ENCODE measurements at regions not wholly inside any gene's neighbourhood (a gene's known extent, or its start where the extent isn't known, plus 50 kb on each side); places are given as distances from the start of the nearest gene placed in this dataset.

GRCh38 chr21:16911166-16911607, 601.7 kb upstream of the CXADR start:
- TF ChIP-seq CTCF (IDR thresholded peaks at IDR 0.05) (no peak), POLR2A (IDR thresholded peaks at IDR 0.05) (no peak)
- intact Hi-C loops (cut with DNase I; ENCODE audit: low total_unique reads) = no loop called here
- WGBS, 2 donors = 40 to 58% methylated on average over 1 of the region's 1 CpG
- H3K4me3 ChIP-seq (ENCODE audit: low read depth, poor library complexity, severe bottlenecking) = no peak overlapping the region
- DNase-seq (ENCODE audit: low spot score in 2 of 2) = no peak

- TF ChIP-seq POLR2A (IDR thresholded peaks at IDR 0.05) (no peak), CTCF (IDR thresholded peaks at IDR 0.05) (no peak)
- H3K4me3 ChIP-seq (ENCODE audit: low read depth, poor library complexity, severe bottlenecking) = no peak overlapping the region
- WGBS, 2 donors = 17 to 29% methylated on average over 2 of the region's 2 CpGs
- DNase-seq (ENCODE audit: low spot score in 2 of 2) = no peak
- intact Hi-C loops (cut with DNase I; ENCODE audit: low total_unique reads) = no loop called here
These were observed 600.8 kb upstream of the CXADR start for GRCh38 chr21:16912075-16912474.

- no peak overlapping the region for H3K4me3 ChIP-seq (ENCODE audit: low read depth, poor library complexity, severe bottlenecking)
- no peak for DNase-seq (ENCODE audit: low spot score in 2 of 2)
- TF ChIP-seq CTCF (IDR thresholded peaks at IDR 0.05) = no peak
- no peak for TF ChIP-seq POLR2A (IDR thresholded peaks at IDR 0.05)
- intact Hi-C loops (cut with DNase I; ENCODE audit: low total_unique reads) = no loop called here
- WGBS, 2 donors = 36 to 46% methylated on average over 3 of the region's 3 CpGs
These were observed 599.8 kb upstream of the CXADR start for GRCh38 chr21:16913010-16913409.

GRCh38 chr21:16928439-16928838, 584.4 kb upstream of the CXADR start:
- intact Hi-C loops (cut with DNase I; ENCODE audit: low total_unique reads) = no loop called here
- TF ChIP-seq CTCF (IDR thresholded peaks at IDR 0.05) = no peak
- TF ChIP-seq POLR2A (IDR thresholded peaks at IDR 0.05) = no peak
- DNase-seq (ENCODE audit: low spot score in 2 of 2) = no peak
- WGBS, 2 donors = 0% methylated on average over 1 of the region's 1 CpG
- no peak overlapping the region for H3K4me3 ChIP-seq (ENCODE audit: low read depth, poor library complexity, severe bottlenecking)

- intact Hi-C loops (cut with DNase I; ENCODE audit: low total_unique reads) = no loop called here
- no peak overlapping the region for H3K4me3 ChIP-seq (ENCODE audit: low read depth, poor library complexity, severe bottlenecking)
- DNase-seq (ENCODE audit: low spot score in 2 of 2) = no peak
- TF ChIP-seq CTCF (IDR thresholded peaks at IDR 0.05) (no peak), POLR2A (IDR thresholded peaks at IDR 0.05) (no peak)
These were observed 580.5 kb upstream of the CXADR start for GRCh38 chr21:16932314-16932713.

GRCh38 chr21:16942703-16943102, 570.1 kb upstream of the CXADR start:
- no peak for DNase-seq (ENCODE audit: low spot score in 2 of 2)
- intact Hi-C loops (cut with DNase I; ENCODE audit: low total_unique reads) = no loop called here
- TF ChIP-seq POLR2A (IDR thresholded peaks at IDR 0.05) (no peak), CTCF (IDR thresholded peaks at IDR 0.05) (no peak)
- WGBS, 2 donors = 70 to 74% methylated on average over 4 of the region's 4 CpGs
- no peak overlapping the region for H3K4me3 ChIP-seq (ENCODE audit: low read depth, poor library complexity, severe bottlenecking)
